ENCODE measurements at regions not wholly inside any gene's neighbourhood (a gene's known extent, or its start where the extent isn't known, plus 50 kb on each side); places are given as distances from the start of the nearest gene placed in this dataset.

DNA sequence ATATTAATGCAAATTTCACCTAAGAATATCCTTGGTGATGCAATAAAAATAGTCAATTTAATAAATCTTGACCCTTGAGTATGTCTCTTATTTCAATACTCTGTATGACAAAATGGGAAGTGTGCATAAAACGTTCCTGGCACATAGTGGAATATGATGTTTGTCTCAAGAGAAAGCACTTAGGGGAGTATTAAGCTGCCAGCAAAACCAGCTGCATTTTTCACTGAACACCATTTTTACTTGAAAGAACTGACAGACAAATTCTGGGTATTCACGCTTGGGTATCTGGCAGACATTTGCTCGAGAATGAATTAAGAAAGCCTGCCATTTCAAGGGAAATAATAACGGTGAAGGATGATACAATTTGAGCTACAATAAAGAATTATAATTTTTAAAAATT lies 364.8 kb downstream of the SOX9 start:
- TF ChIP-seq, protein P1, sequence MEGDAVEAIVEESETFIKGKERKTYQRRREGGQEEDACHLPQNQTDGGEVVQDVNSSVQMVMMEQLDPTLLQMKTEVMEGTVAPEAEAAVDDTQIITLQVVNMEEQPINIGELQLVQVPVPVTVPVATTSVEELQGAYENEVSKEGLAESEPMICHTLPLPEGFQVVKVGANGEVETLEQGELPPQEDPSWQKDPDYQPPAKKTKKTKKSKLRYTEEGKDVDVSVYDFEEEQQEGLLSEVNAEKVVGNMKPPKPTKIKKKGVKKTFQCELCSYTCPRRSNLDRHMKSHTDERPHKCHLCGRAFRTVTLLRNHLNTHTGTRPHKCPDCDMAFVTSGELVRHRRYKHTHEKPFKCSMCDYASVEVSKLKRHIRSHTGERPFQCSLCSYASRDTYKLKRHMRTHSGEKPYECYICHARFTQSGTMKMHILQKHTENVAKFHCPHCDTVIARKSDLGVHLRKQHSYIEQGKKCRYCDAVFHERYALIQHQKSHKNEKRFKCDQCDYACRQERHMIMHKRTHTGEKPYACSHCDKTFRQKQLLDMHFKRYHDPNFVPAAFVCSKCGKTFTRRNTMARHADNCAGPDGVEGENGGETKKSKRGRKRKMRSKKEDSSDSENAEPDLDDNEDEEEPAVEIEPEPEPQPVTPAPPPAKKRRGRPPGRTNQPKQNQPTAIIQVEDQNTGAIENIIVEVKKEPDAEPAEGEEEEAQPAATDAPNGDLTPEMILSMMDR (IDR thresholded peaks at IDR 0.05): no peak
- no peak for TF ChIP-seq POLR2A (IDR thresholded peaks at IDR 0.05)

Measured in ovary (tissue), 3 donors.